Upper lobe of left lung (tissue), 4 donors: ENCODE measurements at regions not wholly inside any gene's neighbourhood (a gene's known extent, or its start where the extent isn't known, plus 50 kb on each side); places are given as distances from the start of the nearest gene placed in this dataset.

Experiments
- EP300 ChIP-seq, 4 donors: sonication (generic); formaldehyde crosslinking; IDR thresholded peaks; one replicate each; pipeline ENCODE4 v1.5.1; 2017; ENCODE audit warnings: antibody characterized with exemption in 4 of 4, control low read depth in 2 of 4
- POLR2AphosphoS5 ChIP-seq, 2 donors: sonication (generic); formaldehyde crosslinking; IDR thresholded peaks; one replicate each; pipeline ENCODE4 v1.5.1; 2017; ENCODE audit warnings: antibody characterized with exemption in 2 of 2

DNA sequence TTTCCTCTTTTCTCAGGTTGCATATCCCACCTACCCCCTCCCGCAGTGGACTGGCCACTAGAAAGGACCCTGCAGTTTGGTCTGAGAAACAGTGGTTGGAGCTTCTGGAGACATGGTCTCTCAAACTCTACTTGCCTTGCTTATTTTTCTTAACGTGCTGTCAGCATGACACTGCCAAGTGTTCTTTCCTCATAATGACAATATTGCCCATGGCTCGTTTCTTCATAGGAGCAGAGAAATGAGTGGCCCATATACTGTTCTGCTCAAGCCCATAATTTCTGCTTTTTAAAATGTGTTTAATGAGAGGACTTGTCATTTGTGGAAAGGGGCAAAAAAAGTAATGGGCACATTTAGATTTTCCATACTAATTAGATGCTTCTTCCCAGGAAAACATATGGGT lies 828.7 kb downstream of the BCL11A start:
- TF ChIP-seq POLR2AphosphoS5 (IDR thresholded peaks at IDR 0.05), result no peak
- TF ChIP-seq EP300 (IDR thresholded peaks at IDR 0.05), result no peak
